Psoas muscle (tissue), 7 donors: ENCODE measurements at regions not wholly inside any gene's neighbourhood (a gene's known extent, or its start where the extent isn't known, plus 50 kb on each side); places are given as distances from the start of the nearest gene placed in this dataset.

ENCODE experiments used
- ATAC-seq, 4 donors: fragments of 200-7000 bp; cut with Tn5 transposase; one replicate each; pipeline ENCODE4 v1.9.1; 2020; ENCODE audit warnings: moderate library complexity in 3 of 4, mild to moderate bottlenecking in 2 of 4
- DNase-seq, 2 donors: peaks; one replicate each; pipeline ENCODE4 v3.0.0-alpha.2; 2020
- H3K27ac ChIP-seq: fragments of 200-600 bp; one replicate; pipeline ENCODE4 v1.8.0; 2022
- H3K27me3 ChIP-seq, 3 donors: fragments of 200-600 bp in 1 of 3; one replicate each; pipeline versions ENCODE4 v1.6.1 to v1.8.0; 2013 to 2022; ENCODE audit warnings: low read length in 2 of 3, mild to moderate bottlenecking in 2 of 3, moderate library complexity in 1 of 3; ENCODE audit not compliant: insufficient read depth in 3 of 3
- H3K36me3 ChIP-seq, 2 donors: fragments of 200-600 bp in 1 of 2; one replicate each; pipeline versions ENCODE4 v1.6.1 to v1.8.0; 2013 to 2022; ENCODE audit warnings: low read depth in 1 of 2, mild to moderate bottlenecking in 1 of 2, moderate library complexity in 1 of 2; ENCODE audit not compliant: insufficient read depth in 1 of 2
- H3K4me1 ChIP-seq: fragments of 200-600 bp; one replicate; pipeline ENCODE4 v1.8.0; 2022
- H3K4me3 ChIP-seq: fragments of 200-600 bp; one replicate; pipeline ENCODE4 v1.8.0; 2022; ENCODE audit warnings: mild to moderate bottlenecking
- H3K9me3 ChIP-seq: fragments of 200-600 bp; one replicate; pipeline ENCODE4 v1.8.0; 2022
- CTCF ChIP-seq: fragments of 200-600 bp; IDR thresholded peaks from one replicate; pipeline ENCODE4 v1.8.0; 2022; ENCODE audit warnings: antibody characterized with exemption
- WGBS, 3 donors: extraction: QIAGEN DNeasy Blood & Tissue Kit; methylation state at CpG; one replicate each; pipeline versions ENCODE4 v1.1.6 to v1.1.7; 2013; 5-methylcytosine and 5-hydroxymethylcytosine counted together
- intact Hi-C, 2 donors: fragments of 100-400 bp; cut with DNase I; formaldehyde crosslinking; loops; one replicate each; pipeline versions ENCODE4 v1.11.0 to v1.14.2; 2022
- donor health status: healthy with polysubstance abuse.
- donor health status: DM: no; HTN: no; CAD: no; lungs with moderate emphysema.
- donor health status: Bipolar disorder and iron deficiency.
- donor health status: healthy.
- donor health status: DM: yes; HTN: yes; CAD: no.
- donor health status: DM: no; HTN: no; CAD: no.
- donor health status: DM: yes; HTN: yes; CAD: no.

GRCh38 chr5:42277293-42277692, 145.9 kb upstream of the GHR start:
- no peak for TF ChIP-seq CTCF
- intact Hi-C loops = no loop called here
- Histone ChIP-seq H3K27me3 (no peaks in the 10 kb centered on the region), H3K4me1 (no peaks in the 10 kb centered on the region), H3K27ac (no peak overlapping the region), H3K4me3 (no peak overlapping the region), H3K9me3 (no peaks in the 10 kb centered on the region), H3K36me3 (no peaks in the 10 kb centered on the region)
- no peak for DNase-seq
- no peak for ATAC-seq
- WGBS, 3 donors = 50 to 64% (median 63%) methylated on average over 2 of the region's 2 CpGs

GRCh38 chr5:42284584-42284983, 138.7 kb upstream of the GHR start:
- no peak for ATAC-seq
- H3K4me3 ChIP-seq = no peak overlapping the region
- no peak overlapping the region for H3K27ac ChIP-seq

GRCh38 chr5:42285230-42285629, 138.0 kb upstream of the GHR start:
- Histone ChIP-seq H3K27me3 (no peaks in the 10 kb centered on the region), H3K4me1 (no peaks in the 10 kb centered on the region), H3K27ac (no peak overlapping the region), H3K4me3 (no peak overlapping the region), H3K36me3 (no peaks in the 10 kb centered on the region), H3K9me3 (no peaks in the 10 kb centered on the region)
- DNase-seq (no peak), ATAC-seq (no peak)
- no peak for TF ChIP-seq CTCF
- intact Hi-C loops = no loop called here
- 20 to 39% (median 31%) methylated on average over 2 of the region's 2 CpGs for WGBS, 3 donors

More at GRCh38 chr5:42284584-42284983, 138.7 kb upstream of the GHR start:
- Histone ChIP-seq H3K36me3 (no peaks in the 10 kb centered on the region), H3K9me3 (no peaks in the 10 kb centered on the region), H3K4me1 (no peaks in the 10 kb centered on the region), H3K27me3 (no peaks in the 10 kb centered on the region)
- no peak for DNase-seq
- no peak for TF ChIP-seq CTCF
- intact Hi-C loops = no loop called here

GRCh38 chr5:42300496-42300895, 122.7 kb upstream of the GHR start:
- ATAC-seq (no peak), DNase-seq (no peak)
- Histone ChIP-seq H3K27me3 (no peaks in the 10 kb centered on the region), H3K9me3 (no peaks in the 10 kb centered on the region), H3K4me1 (no peaks in the 10 kb centered on the region), H3K27ac (no peak overlapping the region), H3K4me3 (no peak overlapping the region), H3K36me3 (no peaks in the 10 kb centered on the region)
- intact Hi-C loops = no loop called here
- TF ChIP-seq CTCF = no peak
- 86 to 93% (median 90%) methylated on average over 2 of the region's 2 CpGs for WGBS, 3 donors

- no peak for ATAC-seq
- no peaks in the 10 kb centered on the region for H3K4me1 ChIP-seq
- TF ChIP-seq CTCF = no peak
Observed at GRCh38 chr5:42301349-42301748, 121.9 kb upstream of the GHR start.

More at GRCh38 chr5:42301349-42301748, 121.9 kb upstream of the GHR start:
- no peak for DNase-seq
- H3K36me3 ChIP-seq = no peaks in the 10 kb centered on the region
- intact Hi-C loops = no loop called here
- H3K27ac ChIP-seq = no peak overlapping the region
- H3K9me3 ChIP-seq = no peaks in the 10 kb centered on the region
- 50 to 55% (median 53%) methylated on average over 4 of the region's 4 CpGs for WGBS, 3 donors
- H3K27me3 ChIP-seq = no peaks in the 10 kb centered on the region
- H3K4me3 ChIP-seq = no peak overlapping the region
